Omental fat pad (tissue), 3 donors: ENCODE measurements at regions not wholly inside any gene's neighbourhood (a gene's known extent, or its start where the extent isn't known, plus 50 kb on each side); places are given as distances from the start of the nearest gene placed in this dataset.

Source experiments
- ATAC-seq: fragments of 150-250 bp; one replicate; pipeline ENCODE4 v1.9.1; 2016; ENCODE audit warnings: mild to moderate bottlenecking, moderate library complexity; ENCODE audit not compliant: low FRiP score
- DNase-seq: peaks from one replicate; pipeline ENCODE4 v3.0.0-alpha.2; 2019; ENCODE audit warnings: low spot score
- CTCF ChIP-seq, 3 donors: fragments of 450-650 bp; IDR thresholded peaks; one replicate each; pipeline ENCODE4 v1.5.1; 2016 to 2017; ENCODE audit warnings: antibody characterized with exemption in 3 of 3, mild to moderate bottlenecking in 3 of 3, moderate library complexity in 2 of 3

- no peak for TF ChIP-seq CTCF (IDR thresholded peaks at IDR 0.05)
- DNase-seq (no peak), ATAC-seq (no peak)
Measured at GRCh38 chr3:176395240-176395639, 802.0 kb downstream of the TBL1XR1 start.

GRCh38 chr3:176378789-176379188 is 818.5 kb downstream of the TBL1XR1 start:
- TF ChIP-seq CTCF (IDR thresholded peaks at IDR 0.05), result no peak
- ATAC-seq (no peak), DNase-seq (no peak)

- TF ChIP-seq CTCF (IDR thresholded peaks at IDR 0.05), result no peak
- DNase-seq, result no peak
- ATAC-seq, result no peak
Measured at GRCh38 chr3:176376531-176376930, 820.8 kb downstream of the TBL1XR1 start.

- DNase-seq, result no peak
- ATAC-seq, result no peak
- TF ChIP-seq CTCF (IDR thresholded peaks at IDR 0.05), result no peak
Measured at GRCh38 chr3:176375519-176375918, 821.8 kb downstream of the TBL1XR1 start.

GRCh38 chr3:176362191-176362731 is 835.0 kb downstream of the TBL1XR1 start:
- ATAC-seq (no peak), DNase-seq (no peak)
- no peak for TF ChIP-seq CTCF (IDR thresholded peaks at IDR 0.05)

- no peak for TF ChIP-seq CTCF (IDR thresholded peaks at IDR 0.05)
- DNase-seq (no peak), ATAC-seq (no peak)
Measured at GRCh38 chr3:176359211-176359610, 838.1 kb downstream of the TBL1XR1 start.

GRCh38 chr3:176357891-176358290 is 839.4 kb downstream of the TBL1XR1 start:
- no peak for DNase-seq
- no peak for ATAC-seq
- TF ChIP-seq CTCF (IDR thresholded peaks at IDR 0.05), result no peak
